ENCODE measurements at regions not wholly inside any gene's neighbourhood (a gene's known extent, or its start where the extent isn't known, plus 50 kb on each side); places are given as distances from the start of the nearest gene placed in this dataset.

DNA sequence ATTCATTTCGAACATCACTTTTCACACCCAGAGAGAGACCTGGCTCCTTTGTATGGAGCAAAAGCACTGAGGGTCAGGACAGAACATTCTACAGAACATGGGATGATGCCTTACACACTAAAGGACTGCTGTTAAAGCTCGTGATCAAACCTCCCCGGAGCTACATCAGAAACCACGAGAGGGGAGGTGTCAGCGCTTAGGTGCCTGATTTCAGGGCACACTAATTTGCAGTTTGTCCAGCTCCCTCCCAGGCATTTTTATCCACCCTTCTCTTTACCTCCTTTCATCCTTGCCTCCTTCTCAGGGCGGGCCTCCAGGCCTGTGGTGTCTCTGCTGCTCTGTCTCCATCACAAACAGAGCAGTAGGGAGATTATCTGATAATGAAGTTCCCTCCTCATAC lies 127.5 kb downstream of the VPREB1 start:
- TF ChIP-seq CSDC2 (CRISPR knock-in tag; IDR thresholded peaks at IDR 0.05) (no peak), ZNF70 (CRISPR knock-in tag; IDR thresholded peaks at IDR 0.05) (no peak), TCF4 (CRISPR knock-in tag; IDR thresholded peaks at IDR 0.05; ENCODE audit: borderline replicate concordance) (no peak), ZNF565 (CRISPR knock-in tag; conservative IDR thresholded peaks at IDR 0.05; ENCODE audit: low read depth) (no peak), RARB (CRISPR knock-in tag; IDR thresholded peaks at IDR 0.05) (no peak), PPARA (CRISPR knock-in tag; IDR thresholded peaks at IDR 0.05; ENCODE audit: borderline replicate concordance) (no peak), ARNTL (CRISPR knock-in tag; IDR thresholded peaks at IDR 0.05; ENCODE audit: borderline replicate concordance, low read depth) (no peak), ZFP30 (CRISPR knock-in tag; IDR thresholded peaks at IDR 0.05) (no peak), ZC3H10 (CRISPR knock-in tag; IDR thresholded peaks at IDR 0.05) (no peak), ESRRG (CRISPR knock-in tag; IDR thresholded peaks at IDR 0.05) (no peak), ZNF8 (CRISPR knock-in tag; IDR thresholded peaks at IDR 0.05) (no peak)
- TF ChIP-seq, protein P1, sequence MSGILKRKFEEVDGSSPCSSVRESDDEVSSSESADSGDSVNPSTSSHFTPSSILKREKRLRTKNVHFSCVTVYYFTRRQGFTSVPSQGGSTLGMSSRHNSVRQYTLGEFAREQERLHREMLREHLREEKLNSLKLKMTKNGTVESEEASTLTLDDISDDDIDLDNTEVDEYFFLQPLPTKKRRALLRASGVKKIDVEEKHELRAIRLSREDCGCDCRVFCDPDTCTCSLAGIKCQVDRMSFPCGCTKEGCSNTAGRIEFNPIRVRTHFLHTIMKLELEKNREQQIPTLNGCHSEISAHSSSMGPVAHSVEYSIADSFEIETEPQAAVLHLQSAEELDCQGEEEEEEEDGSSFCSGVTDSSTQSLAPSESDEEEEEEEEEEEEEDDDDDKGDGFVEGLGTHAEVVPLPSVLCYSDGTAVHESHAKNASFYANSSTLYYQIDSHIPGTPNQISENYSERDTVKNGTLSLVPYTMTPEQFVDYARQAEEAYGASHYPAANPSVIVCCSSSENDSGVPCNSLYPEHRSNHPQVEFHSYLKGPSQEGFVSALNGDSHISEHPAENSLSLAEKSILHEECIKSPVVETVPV (CRISPR knock-in tag; IDR thresholded peaks at IDR 0.05): no peak
- TF ChIP-seq, protein P2, sequence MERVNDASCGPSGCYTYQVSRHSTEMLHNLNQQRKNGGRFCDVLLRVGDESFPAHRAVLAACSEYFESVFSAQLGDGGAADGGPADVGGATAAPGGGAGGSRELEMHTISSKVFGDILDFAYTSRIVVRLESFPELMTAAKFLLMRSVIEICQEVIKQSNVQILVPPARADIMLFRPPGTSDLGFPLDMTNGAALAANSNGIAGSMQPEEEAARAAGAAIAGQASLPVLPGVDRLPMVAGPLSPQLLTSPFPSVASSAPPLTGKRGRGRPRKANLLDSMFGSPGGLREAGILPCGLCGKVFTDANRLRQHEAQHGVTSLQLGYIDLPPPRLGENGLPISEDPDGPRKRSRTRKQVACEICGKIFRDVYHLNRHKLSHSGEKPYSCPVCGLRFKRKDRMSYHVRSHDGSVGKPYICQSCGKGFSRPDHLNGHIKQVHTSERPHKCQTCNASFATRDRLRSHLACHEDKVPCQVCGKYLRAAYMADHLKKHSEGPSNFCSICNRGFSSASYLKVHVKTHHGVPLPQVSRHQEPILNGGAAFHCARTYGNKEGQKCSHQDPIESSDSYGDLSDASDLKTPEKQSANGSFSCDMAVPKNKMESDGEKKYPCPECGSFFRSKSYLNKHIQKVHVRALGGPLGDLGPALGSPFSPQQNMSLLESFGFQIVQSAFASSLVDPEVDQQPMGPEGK (CRISPR knock-in tag; IDR thresholded peaks at IDR 0.05; ENCODE audit: borderline replicate concordance): no peak
